Activated naive CD4-positive, alpha-beta T cell (primary cell): ENCODE measurements at regions not wholly inside any gene's neighbourhood (a gene's known extent, or its start where the extent isn't known, plus 50 kb on each side); places are given as distances from the start of the nearest gene placed in this dataset.

ENCODE experiments used
- DNase-seq, 4 experiments: peaks; one replicate each; lab custom pipeline; 2025; lab: John Stamatoyannopoulos, UW

GRCh38 chr9:1429297-1429696, 379.1 kb downstream of the DMRT2 start:
- DNase-seq = no peak

GRCh38 chr9:1431461-1431860, 381.3 kb downstream of the DMRT2 start:
- DNase-seq = no peak

GRCh38 chr9:1434052-1434767, 384.1 kb downstream of the DMRT2 start:
- no peak for DNase-seq

DNA sequence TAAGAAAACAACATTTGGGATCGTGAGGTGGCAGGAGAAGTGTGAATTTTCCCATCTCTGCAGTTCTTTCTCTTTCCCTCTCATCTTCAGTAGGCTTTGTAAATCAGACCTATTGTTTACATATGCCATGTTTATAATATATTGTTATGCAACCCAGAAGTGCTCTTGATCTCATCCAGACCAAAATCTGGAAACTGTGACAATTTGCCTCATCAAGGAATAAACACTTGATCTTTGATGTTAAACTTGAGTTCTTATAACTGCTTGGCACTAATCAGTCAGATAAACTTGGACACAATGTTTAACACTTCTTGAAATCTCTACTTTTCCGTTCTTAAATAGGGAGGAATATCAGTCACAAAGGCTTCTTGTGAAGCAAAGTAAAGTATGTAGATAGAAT, 384.7 kb downstream of the DMRT2 start:
- DNase-seq = no peak

GRCh38 chr9:1440256-1440655, 390.1 kb downstream of the DMRT2 start:
- DNase-seq = no peak

DNA sequence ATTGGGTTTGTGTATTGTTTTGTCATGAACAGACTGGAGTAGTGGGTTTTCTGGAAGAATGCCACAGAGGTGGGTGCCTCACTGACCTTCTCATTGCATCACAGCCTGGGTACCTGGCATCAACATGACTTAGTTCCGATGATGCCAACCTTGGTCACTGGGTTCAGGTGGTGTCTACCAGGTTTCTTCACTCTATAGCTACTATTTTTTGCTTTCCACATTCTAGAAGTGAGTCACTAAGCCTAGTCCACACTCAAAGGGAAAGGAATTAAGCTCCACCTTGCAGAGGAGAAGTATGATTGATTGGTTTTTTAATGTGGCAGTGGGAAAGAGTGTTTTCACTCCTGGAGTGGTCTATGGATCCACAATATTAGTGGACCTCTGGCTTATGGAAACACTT, 391.9 kb downstream of the DMRT2 start:
- DNase-seq = no peak

DNA sequence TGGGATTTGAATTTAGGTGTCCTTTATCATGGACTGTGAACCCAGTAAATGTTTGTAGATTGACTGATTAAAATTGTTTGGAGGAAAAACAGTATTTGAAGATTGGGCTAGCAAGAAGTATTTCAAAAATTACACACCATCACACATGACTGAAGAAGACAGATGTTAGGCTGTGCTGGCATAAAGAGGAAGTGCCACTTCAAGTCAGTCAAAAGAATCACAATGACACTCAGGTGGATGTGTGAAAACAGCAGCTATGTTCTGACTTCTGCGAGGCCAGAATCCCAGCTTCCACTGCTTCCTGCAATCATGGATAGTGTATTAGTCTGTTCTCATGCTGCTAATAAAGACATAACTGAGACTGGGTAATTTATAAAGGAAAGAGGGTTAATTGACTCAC, 393.3 kb downstream of the DMRT2 start:
- no peak for DNase-seq

DNA sequence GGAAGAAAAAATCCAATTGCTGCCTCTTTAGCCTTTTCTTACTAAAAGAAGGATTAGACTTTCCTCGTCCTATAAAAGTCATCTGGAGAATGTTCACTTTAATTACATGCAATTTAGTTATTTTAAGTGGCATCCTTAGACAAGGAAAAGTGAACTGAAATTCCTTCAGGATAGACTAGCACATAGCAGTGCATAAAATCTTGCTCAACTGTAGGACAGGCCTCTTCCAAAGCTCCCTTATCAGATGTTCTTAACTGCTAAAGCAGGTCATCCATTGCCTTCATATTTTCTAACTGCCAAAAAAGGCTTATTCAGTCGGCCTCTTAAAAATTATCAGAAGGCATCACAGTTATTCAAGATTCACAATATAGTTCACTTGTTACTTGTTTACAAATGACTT, 396.5 kb downstream of the DMRT2 start:
- no peak for DNase-seq

GRCh38 chr9:1453636-1454035, 403.5 kb downstream of the DMRT2 start:
- DNase-seq = no peak

DNA sequence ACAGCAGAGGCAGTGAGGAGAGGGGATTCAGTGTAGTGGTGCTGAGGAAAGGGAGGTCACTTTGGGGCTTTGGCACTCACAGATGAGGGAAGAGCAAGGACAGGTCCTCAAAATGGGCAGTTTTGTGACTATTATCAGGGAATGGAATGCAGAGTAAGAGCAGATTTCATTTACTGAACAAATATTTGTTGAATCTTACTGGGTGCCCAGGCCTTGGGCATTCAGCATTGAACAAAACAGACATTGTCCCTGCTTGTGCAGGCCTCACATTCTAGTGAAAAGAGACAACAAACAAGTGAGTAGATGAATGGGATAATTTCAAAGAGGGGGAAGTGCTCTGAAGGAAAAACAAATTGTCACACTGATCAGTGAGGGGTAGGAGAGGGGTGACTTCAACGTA, 404.1 kb downstream of the DMRT2 start:
- no peak for DNase-seq

DNA sequence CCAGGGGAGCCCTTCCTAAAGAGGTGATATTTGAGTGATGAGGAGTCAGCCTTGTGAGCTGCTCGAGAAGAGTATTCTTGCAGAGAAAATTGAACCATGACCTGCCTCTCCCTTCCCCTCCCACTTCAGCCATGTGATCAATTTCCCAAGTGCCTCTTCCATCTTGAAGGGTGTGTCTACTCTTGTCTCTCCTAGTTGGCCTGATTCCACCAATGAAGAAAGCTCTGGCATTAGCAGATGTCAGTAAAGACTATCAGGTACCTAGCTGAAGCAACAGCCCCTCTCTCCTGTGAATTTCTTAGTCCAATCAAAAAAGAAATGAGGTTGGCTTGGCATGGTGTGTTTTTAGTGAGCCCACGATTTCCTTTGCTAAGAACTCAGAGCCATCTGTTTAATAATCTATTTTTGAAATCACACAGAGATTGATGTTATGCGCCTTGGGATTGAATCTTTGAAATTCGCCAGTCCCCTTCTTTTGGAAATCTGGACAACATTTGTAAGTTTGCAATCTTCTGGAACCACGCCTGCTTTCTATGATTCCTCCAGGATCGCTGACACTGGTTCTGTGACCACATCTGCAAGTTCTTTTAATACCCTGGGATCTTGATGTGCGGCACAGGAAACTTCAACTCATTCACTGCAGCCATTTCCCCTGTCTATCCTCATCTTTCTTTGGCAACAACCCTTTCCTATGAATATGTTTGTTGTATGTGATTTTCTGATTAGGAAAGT, 404.6 kb downstream of the DMRT2 start:
- DNase-seq = no peak

- no peak for DNase-seq
Observed at GRCh38 chr9:1455766-1456165, 405.6 kb downstream of the DMRT2 start.

DNA sequence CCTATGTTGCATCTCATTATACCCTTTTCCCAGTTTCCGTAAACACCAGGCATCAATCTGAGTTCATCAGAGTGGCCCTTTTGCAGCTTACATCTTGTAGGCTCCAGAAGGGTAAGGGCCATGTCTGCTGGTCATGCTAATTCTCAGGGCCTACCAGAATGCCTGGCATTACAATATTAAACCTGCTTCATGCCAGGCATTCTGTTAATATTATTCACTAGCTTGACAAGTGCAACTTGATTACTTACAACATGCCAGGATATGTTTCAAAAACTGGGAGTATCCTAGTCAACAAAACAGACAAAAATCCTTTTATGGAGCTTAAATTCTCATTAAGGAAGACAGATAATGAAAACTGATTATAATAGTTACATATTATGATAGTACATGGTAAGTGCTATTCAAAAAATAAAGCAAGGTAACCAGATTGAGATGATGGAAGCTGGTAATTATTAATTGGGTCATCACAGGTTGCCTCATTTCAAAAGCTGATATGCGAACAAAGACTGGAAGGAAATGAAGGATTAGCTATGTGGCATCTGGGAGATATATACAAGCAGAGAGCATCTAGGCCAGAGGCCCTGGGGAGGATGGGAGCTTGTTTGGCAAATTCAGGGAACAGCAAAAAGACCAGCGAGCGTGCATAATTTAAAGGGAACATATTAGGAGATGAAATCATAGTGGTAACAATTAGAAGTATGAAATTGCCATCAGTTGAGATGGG, 406.3 kb downstream of the DMRT2 start:
- no peak for DNase-seq

DNA sequence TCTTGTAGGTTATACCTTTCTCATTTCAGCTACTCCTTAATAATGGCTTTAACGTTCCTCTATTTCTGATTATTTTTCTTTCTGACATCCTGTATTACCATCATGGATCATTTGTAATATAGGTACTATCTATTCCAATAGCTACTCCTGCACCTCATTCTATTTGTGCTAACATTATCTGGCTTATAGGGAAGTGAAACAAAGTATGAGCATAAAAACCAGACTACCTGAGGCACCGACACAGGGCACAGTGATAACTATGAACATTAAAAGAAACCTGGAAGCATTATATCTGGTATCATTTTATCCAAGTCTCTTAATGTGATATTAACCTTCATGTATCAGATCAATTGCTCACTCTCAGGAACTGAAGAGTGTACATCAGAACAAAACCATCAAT, 407.3 kb downstream of the DMRT2 start:
- DNase-seq = no peak

DNA sequence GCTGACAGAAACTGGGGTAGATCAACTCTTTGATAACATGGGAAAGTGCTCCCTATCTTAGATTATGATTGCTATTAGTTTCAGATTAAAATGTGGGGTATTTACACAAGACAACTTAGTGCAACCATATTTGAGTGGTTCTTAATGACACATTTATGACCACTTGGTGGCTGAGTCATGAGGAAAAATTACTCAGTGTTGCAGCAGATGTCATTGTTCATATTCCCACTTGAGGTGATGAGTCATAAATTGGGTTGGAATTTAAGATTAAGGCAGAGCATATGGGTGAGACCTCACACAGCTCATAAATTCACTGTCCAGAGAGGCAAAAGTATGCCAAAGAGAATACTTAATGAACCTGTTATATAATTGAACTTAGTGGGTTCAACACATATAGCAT, 408.3 kb downstream of the DMRT2 start:
- DNase-seq = no peak

DNA sequence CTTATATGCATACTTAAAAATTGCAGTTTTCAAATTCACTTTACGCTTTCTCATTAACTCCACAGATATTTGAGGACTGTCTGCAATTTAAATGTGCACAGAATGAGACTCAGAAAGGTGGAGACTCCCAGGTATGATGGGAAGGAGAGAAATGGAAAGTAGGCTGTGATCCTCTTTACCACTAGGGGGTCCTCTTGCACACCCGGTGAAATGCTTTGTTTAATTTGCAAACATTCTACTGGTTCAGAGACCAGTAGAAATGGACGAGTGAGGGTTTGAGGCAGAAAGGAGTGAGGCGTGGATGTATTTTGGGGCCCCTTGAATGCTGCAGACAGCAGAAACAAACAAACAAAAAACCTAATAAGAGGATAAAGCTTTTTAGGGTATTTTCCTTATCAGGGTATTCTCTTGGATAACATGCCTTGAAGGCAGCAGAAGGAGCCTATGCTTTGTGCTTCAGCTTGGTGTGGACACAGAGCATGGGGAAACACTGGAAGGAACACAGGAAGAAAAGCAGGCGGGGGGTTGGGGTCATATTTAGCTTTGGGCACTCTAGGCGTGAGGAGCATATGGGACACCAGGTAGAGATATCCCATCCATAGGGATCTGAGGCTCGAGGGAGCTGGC, 410.1 kb downstream of the DMRT2 start:
- no peak for DNase-seq

GRCh38 chr9:1461812-1462211, 411.7 kb downstream of the DMRT2 start:
- DNase-seq = no peak

DNA sequence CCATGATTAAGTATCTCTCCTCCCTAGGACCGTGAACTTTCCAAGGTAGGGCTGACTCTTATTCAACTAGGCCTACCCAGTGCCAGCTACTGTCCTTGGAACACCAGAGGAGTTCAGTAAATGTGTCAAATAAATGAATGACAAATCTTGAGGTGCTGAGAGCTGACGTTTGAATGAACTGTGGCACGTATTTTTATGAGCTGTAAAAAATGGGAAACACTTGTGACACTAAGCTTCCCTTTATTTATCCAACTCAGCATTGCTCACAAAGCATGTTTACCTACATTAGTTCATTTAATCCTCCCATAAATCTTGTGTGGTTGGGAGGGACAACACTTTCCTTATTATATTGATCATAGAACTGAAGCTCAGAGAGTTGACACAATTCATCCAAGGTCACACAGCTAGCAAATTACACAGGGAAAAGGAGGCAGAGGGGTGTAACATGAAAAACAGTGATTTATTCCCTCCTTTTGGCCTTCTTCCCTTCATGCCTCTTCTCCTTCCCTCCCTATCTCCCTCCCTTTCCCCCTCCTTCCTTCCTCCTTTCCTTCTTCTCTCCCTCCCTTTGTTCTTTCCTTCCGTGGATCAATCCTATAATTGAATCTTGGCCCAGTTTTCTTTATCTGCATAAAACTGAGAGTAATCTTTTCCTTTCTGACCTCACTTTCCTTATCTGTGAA, 412.6 kb downstream of the DMRT2 start:
- DNase-seq = no peak

DNA sequence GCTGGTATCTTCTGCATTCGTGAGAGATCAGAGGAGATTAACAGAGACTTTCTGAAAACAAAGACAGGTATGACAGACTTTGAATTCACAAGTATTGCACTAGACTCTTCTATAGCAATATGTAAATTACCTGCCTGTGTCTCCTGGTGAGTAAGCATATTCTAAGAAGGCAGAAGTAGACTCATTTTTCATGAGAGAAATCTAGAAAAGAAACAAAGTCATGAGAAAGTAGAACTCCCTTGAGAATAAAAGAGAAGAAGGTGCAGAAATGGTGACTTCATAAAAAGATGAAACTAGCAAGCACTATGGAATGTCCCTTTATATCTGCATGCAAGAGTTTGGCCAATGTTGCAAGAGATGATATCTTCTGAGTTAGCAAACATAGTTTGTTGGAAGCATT, 419.8 kb downstream of the DMRT2 start:
- DNase-seq = no peak

GRCh38 chr9:1473956-1474634, 423.9 kb downstream of the DMRT2 start:
- DNase-seq = no peak

DNA sequence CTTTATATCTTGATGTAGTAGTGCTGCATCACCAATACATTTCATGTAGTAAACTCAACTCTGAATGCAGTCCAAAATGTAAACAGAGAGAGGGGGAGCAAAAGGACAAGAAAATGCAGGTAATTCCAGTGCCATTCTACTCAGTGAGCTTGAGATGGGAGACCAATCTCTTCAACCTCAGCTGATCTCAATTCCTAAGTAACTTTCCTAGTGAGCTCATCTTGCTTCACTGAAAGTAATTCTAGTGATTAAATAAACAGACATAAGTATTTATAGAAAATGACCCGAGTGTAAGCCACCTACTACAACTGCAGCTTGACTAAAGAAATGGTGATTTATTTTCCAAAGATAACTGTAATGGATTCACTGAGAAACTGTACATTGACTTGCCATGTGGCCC, 424.5 kb downstream of the DMRT2 start:
- no peak for DNase-seq
